ENCODE measurements at regions not wholly inside any gene's neighbourhood (a gene's known extent, or its start where the extent isn't known, plus 50 kb on each side); places are given as distances from the start of the nearest gene placed in this dataset.

DNA sequence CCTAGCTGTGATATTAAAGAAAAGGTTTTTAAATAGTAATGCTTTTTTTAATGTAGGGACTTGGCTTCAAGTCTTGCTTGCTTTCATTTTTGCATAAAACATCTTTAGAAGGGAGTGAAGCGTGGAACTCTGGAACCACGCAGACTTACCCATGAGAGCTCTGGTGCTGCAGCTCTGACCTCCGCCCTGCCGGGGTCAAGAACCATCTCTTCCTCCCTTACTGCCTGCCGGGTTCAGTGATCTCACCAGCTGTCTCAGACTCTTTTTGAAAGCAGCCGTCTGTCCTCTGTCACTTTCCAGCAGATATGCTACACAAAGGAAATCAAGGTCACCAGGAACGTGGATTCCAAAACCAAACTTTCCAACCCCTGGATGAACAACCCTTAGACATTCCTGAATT lies 353.8 kb downstream of the GPR37 start:
- TF ChIP-seq, protein P1, sequence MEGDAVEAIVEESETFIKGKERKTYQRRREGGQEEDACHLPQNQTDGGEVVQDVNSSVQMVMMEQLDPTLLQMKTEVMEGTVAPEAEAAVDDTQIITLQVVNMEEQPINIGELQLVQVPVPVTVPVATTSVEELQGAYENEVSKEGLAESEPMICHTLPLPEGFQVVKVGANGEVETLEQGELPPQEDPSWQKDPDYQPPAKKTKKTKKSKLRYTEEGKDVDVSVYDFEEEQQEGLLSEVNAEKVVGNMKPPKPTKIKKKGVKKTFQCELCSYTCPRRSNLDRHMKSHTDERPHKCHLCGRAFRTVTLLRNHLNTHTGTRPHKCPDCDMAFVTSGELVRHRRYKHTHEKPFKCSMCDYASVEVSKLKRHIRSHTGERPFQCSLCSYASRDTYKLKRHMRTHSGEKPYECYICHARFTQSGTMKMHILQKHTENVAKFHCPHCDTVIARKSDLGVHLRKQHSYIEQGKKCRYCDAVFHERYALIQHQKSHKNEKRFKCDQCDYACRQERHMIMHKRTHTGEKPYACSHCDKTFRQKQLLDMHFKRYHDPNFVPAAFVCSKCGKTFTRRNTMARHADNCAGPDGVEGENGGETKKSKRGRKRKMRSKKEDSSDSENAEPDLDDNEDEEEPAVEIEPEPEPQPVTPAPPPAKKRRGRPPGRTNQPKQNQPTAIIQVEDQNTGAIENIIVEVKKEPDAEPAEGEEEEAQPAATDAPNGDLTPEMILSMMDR (IDR thresholded peaks at IDR 0.05): no peak
- no peak for TF ChIP-seq TAF1 (IDR thresholded peaks at IDR 0.05; ENCODE audit: borderline replicate concordance, low read depth, low read length)
- TF ChIP-seq EZH2phosphoT487 (IDR thresholded peaks at IDR 0.05; ENCODE audit: borderline replicate concordance, low read depth): no peak
- TF ChIP-seq EP300 (IDR thresholded peaks at IDR 0.05; ENCODE audit: borderline replicate concordance in 1 of 2, low read depth in 1 of 2, low read length in 1 of 2): no peak
- TF ChIP-seq, protein P2, sequence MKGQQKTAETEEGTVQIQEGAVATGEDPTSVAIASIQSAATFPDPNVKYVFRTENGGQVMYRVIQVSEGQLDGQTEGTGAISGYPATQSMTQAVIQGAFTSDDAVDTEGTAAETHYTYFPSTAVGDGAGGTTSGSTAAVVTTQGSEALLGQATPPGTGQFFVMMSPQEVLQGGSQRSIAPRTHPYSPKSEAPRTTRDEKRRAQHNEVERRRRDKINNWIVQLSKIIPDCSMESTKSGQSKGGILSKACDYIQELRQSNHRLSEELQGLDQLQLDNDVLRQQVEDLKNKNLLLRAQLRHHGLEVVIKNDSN (IDR thresholded peaks at IDR 0.05; ENCODE audit: borderline replicate concordance, low read depth): no peak
- TF ChIP-seq POLR2AphosphoS5 (IDR thresholded peaks at IDR 0.05; ENCODE audit: low read depth, low read length): no peak
- no peak for TF ChIP-seq FOSL2 (IDR thresholded peaks at IDR 0.05; ENCODE audit: borderline replicate concordance, low read depth)
- no peak for TF ChIP-seq FOXM1 (IDR thresholded peaks at IDR 0.05; ENCODE audit: low read depth)
- no peak for TF ChIP-seq YY1 (IDR thresholded peaks at IDR 0.05; ENCODE audit: low read depth)
- TF ChIP-seq, protein P3, sequence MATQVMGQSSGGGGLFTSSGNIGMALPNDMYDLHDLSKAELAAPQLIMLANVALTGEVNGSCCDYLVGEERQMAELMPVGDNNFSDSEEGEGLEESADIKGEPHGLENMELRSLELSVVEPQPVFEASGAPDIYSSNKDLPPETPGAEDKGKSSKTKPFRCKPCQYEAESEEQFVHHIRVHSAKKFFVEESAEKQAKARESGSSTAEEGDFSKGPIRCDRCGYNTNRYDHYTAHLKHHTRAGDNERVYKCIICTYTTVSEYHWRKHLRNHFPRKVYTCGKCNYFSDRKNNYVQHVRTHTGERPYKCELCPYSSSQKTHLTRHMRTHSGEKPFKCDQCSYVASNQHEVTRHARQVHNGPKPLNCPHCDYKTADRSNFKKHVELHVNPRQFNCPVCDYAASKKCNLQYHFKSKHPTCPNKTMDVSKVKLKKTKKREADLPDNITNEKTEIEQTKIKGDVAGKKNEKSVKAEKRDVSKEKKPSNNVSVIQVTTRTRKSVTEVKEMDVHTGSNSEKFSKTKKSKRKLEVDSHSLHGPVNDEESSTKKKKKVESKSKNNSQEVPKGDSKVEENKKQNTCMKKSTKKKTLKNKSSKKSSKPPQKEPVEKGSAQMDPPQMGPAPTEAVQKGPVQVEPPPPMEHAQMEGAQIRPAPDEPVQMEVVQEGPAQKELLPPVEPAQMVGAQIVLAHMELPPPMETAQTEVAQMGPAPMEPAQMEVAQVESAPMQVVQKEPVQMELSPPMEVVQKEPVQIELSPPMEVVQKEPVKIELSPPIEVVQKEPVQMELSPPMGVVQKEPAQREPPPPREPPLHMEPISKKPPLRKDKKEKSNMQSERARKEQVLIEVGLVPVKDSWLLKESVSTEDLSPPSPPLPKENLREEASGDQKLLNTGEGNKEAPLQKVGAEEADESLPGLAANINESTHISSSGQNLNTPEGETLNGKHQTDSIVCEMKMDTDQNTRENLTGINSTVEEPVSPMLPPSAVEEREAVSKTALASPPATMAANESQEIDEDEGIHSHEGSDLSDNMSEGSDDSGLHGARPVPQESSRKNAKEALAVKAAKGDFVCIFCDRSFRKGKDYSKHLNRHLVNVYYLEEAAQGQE (IDR thresholded peaks at IDR 0.05; ENCODE audit: low read depth, low read length): no peak
- TF ChIP-seq RAD21 (IDR thresholded peaks at IDR 0.05; ENCODE audit: low read length): no peak

Measured in SK-N-SH (cell line).